HG03066 (cell line): ENCODE measurements at regions not wholly inside any gene's neighbourhood (a gene's known extent, or its start where the extent isn't known, plus 50 kb on each side); places are given as distances from the start of the nearest gene placed in this dataset.
A peak's percentile ranks its signal among the peaks of the same experiment; 100 is the strongest.
"Not testable (repeated sequence)": the region's sequence is repeated elsewhere in the genome, so short reads cannot be mapped to it uniquely, and the experiment has no call there.

Experiments used
- ATAC-seq: cut with Tn5 transposase; IDR thresholded peaks from one replicate; pipeline ENCODE4 v1.9.1; 2021; ENCODE audit warnings: low read depth; ENCODE audit not compliant: unreplicated experiment

- ATAC-seq = not testable (repeated sequence)
These were observed 100.4 kb upstream of the BPY2C start for GRCh38 chrY:25152322-25152721.

- peak; percentile 91 for ATAC-seq
These were observed 96.1 kb upstream of the BPY2C start for GRCh38 chrY:25148007-25148406.

GRCh38 chrY:25132139-25132849 is 80.4 kb upstream of the BPY2C start:
- not testable (repeated sequence) for ATAC-seq

- not testable (repeated sequence) for ATAC-seq
These were observed 69.0 kb upstream of the BPY2C start for GRCh38 chrY:25120897-25121296.

GRCh38 chrY:25108180-25108579 is 56.3 kb upstream of the BPY2C start:
- ATAC-seq = not testable (repeated sequence)
